Skin of body (tissue), 1 donor: ENCODE measurements at regions not wholly inside any gene's neighbourhood (a gene's known extent, or its start where the extent isn't known, plus 50 kb on each side); places are given as distances from the start of the nearest gene placed in this dataset. TPM values are rescaled to one million over a fixed set of nuclear protein-coding genes. Genes with fewer than 3 reads are reported as not detected.

ENCODE experiments used
- small RNA-seq: library from RNA; depleted of rRNA; stranded (forward); fragments of <200 nt; gene quantifications from one replicate; pipeline ENCODE3, GENCODE V24; 2014; ENCODE audit warnings: low replicate concordance

Small RNA genes in the stretch of these regions (small RNA-seq; reads per million reads assigned to genes)
- gene RF00019 (not detected), gene RF00432 (not detected)
